ENCODE measurements at regions not wholly inside any gene's neighbourhood (a gene's known extent, or its start where the extent isn't known, plus 50 kb on each side); places are given as distances from the start of the nearest gene placed in this dataset.

DNA sequence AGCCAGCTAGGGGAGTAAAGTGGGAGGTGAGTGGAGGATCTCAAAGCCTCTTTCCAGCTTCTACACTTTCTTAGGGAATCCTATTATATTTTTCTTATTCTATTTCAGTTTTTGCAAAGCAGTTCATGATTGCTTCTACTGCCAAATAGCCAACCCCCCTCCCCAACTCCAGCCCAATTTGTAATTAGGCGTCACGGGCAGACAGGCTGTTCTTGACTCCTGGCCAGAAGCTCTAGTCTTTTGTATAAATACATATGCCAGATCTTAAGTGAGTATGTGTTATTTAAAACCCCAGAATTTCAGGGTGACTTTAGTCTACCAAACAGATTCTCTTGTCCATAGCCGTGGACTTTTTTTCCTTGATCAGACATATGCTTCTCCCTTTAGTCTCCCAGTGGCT lies 255.2 kb downstream of the BUB3 start:
- TF ChIP-seq ARNTL (CRISPR knock-in tag; IDR thresholded peaks at IDR 0.05; ENCODE audit: borderline replicate concordance, low read depth), result no peak
- TF ChIP-seq ZC3H10 (CRISPR knock-in tag; IDR thresholded peaks at IDR 0.05), result no peak
- TF ChIP-seq GLIS3 (CRISPR knock-in tag; IDR thresholded peaks at IDR 0.05), result no peak
- no peak for TF ChIP-seq ZNF70 (CRISPR knock-in tag; IDR thresholded peaks at IDR 0.05)
- no peak for TF ChIP-seq RARB (CRISPR knock-in tag; IDR thresholded peaks at IDR 0.05)
- no peak for TF ChIP-seq ZFP3 (CRISPR knock-in tag; IDR thresholded peaks at IDR 0.05)
- TF ChIP-seq, protein P1, sequence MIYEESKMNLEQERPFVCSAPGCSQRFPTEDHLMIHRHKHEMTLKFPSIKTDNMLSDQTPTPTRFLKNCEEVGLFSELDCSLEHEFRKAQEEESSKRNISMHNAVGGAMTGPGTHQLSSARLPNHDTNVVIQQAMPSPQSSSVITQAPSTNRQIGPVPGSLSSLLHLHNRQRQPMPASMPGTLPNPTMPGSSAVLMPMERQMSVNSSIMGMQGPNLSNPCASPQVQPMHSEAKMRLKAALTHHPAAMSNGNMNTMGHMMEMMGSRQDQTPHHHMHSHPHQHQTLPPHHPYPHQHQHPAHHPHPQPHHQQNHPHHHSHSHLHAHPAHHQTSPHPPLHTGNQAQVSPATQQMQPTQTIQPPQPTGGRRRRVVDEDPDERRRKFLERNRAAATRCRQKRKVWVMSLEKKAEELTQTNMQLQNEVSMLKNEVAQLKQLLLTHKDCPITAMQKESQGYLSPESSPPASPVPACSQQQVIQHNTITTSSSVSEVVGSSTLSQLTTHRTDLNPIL (CRISPR knock-in tag; IDR thresholded peaks at IDR 0.05; ENCODE audit: low read depth), result no peak
- TF ChIP-seq TCF4 (CRISPR knock-in tag; IDR thresholded peaks at IDR 0.05; ENCODE audit: borderline replicate concordance), result no peak
- TF ChIP-seq, protein P2, sequence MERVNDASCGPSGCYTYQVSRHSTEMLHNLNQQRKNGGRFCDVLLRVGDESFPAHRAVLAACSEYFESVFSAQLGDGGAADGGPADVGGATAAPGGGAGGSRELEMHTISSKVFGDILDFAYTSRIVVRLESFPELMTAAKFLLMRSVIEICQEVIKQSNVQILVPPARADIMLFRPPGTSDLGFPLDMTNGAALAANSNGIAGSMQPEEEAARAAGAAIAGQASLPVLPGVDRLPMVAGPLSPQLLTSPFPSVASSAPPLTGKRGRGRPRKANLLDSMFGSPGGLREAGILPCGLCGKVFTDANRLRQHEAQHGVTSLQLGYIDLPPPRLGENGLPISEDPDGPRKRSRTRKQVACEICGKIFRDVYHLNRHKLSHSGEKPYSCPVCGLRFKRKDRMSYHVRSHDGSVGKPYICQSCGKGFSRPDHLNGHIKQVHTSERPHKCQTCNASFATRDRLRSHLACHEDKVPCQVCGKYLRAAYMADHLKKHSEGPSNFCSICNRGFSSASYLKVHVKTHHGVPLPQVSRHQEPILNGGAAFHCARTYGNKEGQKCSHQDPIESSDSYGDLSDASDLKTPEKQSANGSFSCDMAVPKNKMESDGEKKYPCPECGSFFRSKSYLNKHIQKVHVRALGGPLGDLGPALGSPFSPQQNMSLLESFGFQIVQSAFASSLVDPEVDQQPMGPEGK (CRISPR knock-in tag; IDR thresholded peaks at IDR 0.05; ENCODE audit: borderline replicate concordance), result no peak
- TF ChIP-seq, protein P3, sequence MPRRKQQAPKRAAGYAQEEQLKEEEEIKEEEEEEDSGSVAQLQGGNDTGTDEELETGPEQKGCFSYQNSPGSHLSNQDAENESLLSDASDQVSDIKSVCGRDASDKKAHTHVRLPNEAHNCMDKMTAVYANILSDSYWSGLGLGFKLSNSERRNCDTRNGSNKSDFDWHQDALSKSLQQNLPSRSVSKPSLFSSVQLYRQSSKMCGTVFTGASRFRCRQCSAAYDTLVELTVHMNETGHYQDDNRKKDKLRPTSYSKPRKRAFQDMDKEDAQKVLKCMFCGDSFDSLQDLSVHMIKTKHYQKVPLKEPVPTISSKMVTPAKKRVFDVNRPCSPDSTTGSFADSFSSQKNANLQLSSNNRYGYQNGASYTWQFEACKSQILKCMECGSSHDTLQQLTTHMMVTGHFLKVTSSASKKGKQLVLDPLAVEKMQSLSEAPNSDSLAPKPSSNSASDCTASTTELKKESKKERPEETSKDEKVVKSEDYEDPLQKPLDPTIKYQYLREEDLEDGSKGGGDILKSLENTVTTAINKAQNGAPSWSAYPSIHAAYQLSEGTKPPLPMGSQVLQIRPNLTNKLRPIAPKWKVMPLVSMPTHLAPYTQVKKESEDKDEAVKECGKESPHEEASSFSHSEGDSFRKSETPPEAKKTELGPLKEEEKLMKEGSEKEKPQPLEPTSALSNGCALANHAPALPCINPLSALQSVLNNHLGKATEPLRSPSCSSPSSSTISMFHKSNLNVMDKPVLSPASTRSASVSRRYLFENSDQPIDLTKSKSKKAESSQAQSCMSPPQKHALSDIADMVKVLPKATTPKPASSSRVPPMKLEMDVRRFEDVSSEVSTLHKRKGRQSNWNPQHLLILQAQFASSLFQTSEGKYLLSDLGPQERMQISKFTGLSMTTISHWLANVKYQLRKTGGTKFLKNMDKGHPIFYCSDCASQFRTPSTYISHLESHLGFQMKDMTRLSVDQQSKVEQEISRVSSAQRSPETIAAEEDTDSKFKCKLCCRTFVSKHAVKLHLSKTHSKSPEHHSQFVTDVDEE (CRISPR knock-in tag; IDR thresholded peaks at IDR 0.05), result no peak
- TF ChIP-seq ISL1 (CRISPR knock-in tag; IDR thresholded peaks at IDR 0.05), result no peak
- TF ChIP-seq, protein P4, sequence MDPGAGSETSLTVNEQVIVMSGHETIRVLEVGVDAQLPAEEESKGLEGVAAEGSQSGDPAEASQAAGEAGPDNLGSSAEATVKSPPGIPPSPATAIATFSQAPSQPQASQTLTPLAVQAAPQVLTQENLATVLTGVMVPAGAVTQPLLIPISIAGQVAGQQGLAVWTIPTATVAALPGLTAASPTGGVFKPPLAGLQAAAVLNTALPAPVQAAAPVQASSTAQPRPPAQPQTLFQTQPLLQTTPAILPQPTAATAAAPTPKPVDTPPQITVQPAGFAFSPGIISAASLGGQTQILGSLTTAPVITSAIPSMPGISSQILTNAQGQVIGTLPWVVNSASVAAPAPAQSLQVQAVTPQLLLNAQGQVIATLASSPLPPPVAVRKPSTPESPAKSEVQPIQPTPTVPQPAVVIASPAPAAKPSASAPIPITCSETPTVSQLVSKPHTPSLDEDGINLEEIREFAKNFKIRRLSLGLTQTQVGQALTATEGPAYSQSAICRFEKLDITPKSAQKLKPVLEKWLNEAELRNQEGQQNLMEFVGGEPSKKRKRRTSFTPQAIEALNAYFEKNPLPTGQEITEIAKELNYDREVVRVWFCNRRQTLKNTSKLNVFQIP (CRISPR knock-in tag; IDR thresholded peaks at IDR 0.05; ENCODE audit: borderline replicate concordance, low read depth), result no peak
- TF ChIP-seq ZNF8 (CRISPR knock-in tag; IDR thresholded peaks at IDR 0.05), result no peak

Measured in SK-N-SH treated with all-trans-retinoic acid at 6 μM for 48 hours (cell line).